Activated naive CD4-positive, alpha-beta T cell treated with anti-CD3 and anti-CD28 coated beads, Interleukin-2, amount 50 U/mL, for 72 hours (primary cell): ENCODE measurements at regions not wholly inside any gene's neighbourhood (a gene's known extent, or its start where the extent isn't known, plus 50 kb on each side); places are given as distances from the start of the nearest gene placed in this dataset.

Source experiments
- ATAC-seq, 2 donors: fragments of 150-1000 bp; cut with Tn5 transposase; 2 replicates each; pipeline ENCODE4 v1.10.0; 2021; ENCODE audit warnings: mild to moderate bottlenecking in 2 of 2, moderate library complexity in 2 of 2
- DNase-seq, 2 donors: peaks; one replicate each; pipeline ENCODE4 v3.0.0; 2021 to 2022; ENCODE audit warnings: low spot score in 2 of 2
- H3K27ac Mint-ChIP-seq, 2 donors: one replicate each; pipeline ENCODE4 v1.8.0; 2022; ENCODE audit warnings: mild to moderate bottlenecking in 2 of 2, mixed read lengths in 2 of 2
- H3K36me3 Mint-ChIP-seq, 2 donors: one replicate each; pipeline ENCODE4 v1.8.0; 2022; ENCODE audit warnings: mixed read lengths in 2 of 2
- H3K9me3 Mint-ChIP-seq, 2 donors: one replicate each; pipeline ENCODE4 v1.8.0; 2022; ENCODE audit warnings: mixed read lengths in 2 of 2

DNA sequence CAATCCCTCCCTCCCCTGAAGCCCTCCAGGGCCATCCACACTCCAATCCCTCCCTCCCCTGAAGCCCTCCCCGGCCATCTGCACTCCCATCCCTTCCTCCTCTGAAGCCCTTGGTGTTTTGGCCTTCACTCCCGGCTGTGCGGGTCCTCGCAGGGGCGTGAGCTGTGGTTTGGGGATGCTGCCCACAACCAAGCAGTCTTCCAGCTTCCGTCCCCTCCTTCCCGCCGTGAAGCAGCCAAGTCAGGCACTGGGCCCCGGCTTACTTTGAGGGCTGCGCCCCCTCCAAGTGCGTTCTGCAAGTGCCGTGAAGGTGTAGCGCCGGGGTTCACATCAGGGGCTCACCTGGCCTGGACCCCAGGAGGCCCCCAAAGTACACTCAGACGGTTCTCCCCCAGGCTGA is 335.9 kb downstream of the BRD1 start:
- DNase-seq (no peak), ATAC-seq (no peak)
- Mint-ChIP-seq H3K9me3 (no peaks in the 10 kb centered on the region), H3K36me3 (no peaks in the 10 kb centered on the region), H3K27ac (no peak overlapping the region)

GRCh38 chr22:49491221-49491635 is 336.4 kb downstream of the BRD1 start:
- Mint-ChIP-seq H3K27ac (no peak overlapping the region), H3K9me3 (no peaks in the 10 kb centered on the region), H3K36me3 (no peaks in the 10 kb centered on the region)
- ATAC-seq (no peak), DNase-seq (no peak)

DNA sequence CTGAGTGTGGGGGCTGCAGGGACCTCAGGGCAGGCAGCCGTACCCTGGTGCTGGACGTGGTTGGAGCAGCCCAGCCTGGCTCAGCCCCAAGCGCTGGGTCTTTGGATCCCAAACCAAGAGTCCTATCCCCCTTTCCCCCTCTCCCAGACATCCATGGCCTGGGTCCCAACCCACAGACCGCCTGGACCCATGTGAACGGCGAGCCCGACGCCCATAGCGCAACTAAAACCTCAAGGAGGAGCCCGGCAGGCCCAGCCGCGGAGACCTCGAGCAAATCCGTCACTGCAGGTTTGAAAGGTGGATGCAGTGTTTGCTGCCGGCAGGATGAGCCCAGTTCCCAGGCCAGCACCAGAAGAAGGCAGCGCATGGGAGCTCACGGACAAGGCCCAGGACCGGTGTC is 337.0 kb downstream of the BRD1 start:
- no peak for DNase-seq
- H3K27ac Mint-ChIP-seq, result no peak overlapping the region
- no peak for ATAC-seq
- no peaks in the 10 kb centered on the region for H3K9me3 Mint-ChIP-seq
- H3K36me3 Mint-ChIP-seq, result no peaks in the 10 kb centered on the region

- no peak for DNase-seq
- Mint-ChIP-seq H3K27ac (no peak overlapping the region), H3K9me3 (no peaks in the 10 kb centered on the region), H3K36me3 (no peaks in the 10 kb centered on the region)
- no peak for ATAC-seq
Measured at GRCh38 chr22:49489821-49490220, 337.9 kb downstream of the BRD1 start.

- Mint-ChIP-seq H3K9me3 (no peaks in the 10 kb centered on the region), H3K27ac (no peak overlapping the region), H3K36me3 (no peaks in the 10 kb centered on the region)
- ATAC-seq, result no peak
- no peak for DNase-seq
Measured at GRCh38 chr22:49488943-49489342, 338.7 kb downstream of the BRD1 start.

- ATAC-seq, result no peak
- no peak for DNase-seq
- Mint-ChIP-seq H3K9me3 (no peaks in the 10 kb centered on the region), H3K27ac (no peak overlapping the region), H3K36me3 (no peaks in the 10 kb centered on the region)
Measured at GRCh38 chr22:49487950-49488349, 339.7 kb downstream of the BRD1 start.

- no peaks in the 10 kb centered on the region for H3K36me3 Mint-ChIP-seq
- DNase-seq (no peak), ATAC-seq (no peak)
- no peak overlapping the region for H3K27ac Mint-ChIP-seq
- H3K9me3 Mint-ChIP-seq, result no peaks in the 10 kb centered on the region
Measured at GRCh38 chr22:49486225-49486624, 341.4 kb downstream of the BRD1 start.

DNA sequence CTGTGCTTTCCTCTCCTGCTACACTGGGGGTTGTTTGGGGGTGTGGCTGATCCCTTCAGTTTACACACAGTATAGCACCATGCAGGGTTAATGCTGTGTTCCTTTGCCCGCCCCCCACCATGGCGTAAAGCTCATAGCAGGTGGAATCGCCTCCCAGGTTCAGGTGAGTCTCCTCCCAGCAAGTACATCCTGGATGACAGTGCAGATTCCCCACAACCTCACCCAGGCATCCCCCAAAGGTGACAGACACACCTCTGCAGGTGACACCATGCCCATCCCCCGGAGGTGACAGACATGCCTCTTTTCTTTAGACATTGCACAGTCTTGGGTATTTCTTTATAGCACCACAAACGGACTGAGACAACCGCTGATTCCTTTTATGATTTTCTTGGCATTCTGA is 343.7 kb downstream of the BRD1 start:
- Mint-ChIP-seq H3K9me3 (no peaks in the 10 kb centered on the region), H3K36me3 (peaks cover 0 to 4% of the 10 kb centered on the region in 2 donors), H3K27ac (no peak overlapping the region)
- DNase-seq, result no peak
- ATAC-seq, result no peak

DNA sequence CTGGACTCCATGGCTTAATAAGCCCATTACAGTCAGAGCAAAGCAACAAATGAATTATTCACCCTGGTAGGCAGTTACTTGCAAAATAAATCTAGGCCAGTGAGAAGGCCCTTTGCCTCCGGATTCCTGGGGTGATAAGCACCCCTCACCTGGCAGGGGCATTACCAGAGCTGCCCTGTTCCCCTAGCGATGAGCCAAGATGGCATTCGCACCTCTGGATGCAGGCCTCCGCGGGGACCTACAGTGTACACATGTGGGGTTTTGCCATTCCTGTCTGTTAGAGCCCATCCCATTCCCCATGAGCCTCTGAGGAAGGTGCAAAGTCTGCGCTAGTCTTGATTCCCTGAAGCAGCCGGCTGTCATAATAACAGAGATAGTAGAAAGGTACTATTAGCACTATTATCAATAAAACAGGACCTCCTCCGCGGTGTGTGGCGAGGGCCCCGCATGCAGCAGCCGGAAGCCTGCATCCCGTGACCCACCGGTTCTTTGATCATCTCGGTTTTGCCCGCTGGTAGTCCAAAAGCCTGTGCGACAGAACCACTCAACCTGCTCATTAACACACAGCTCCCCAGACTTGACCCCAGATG is 344.3 kb downstream of the BRD1 start:
- DNase-seq, result no peak
- H3K27ac Mint-ChIP-seq, result no peak overlapping the region
- ATAC-seq, result no peak
- peaks cover 0 to 7% of the 10 kb centered on the region in 2 donors for H3K36me3 Mint-ChIP-seq
- peaks cover 2 to 3% of the 10 kb centered on the region in 2 donors for H3K9me3 Mint-ChIP-seq

GRCh38 chr22:49482811-49483210 is 344.9 kb downstream of the BRD1 start:
- no peak for DNase-seq
- Mint-ChIP-seq H3K9me3 (peaks cover 4 to 6% of the 10 kb centered on the region in 2 donors), H3K27ac (peak overlapping the region in 1 of 2 donors; percentile 50), H3K36me3 (peaks cover 0 to 9% of the 10 kb centered on the region in 2 donors)
- no peak for ATAC-seq

GRCh38 chr22:49481659-49482399 is 345.8 kb downstream of the BRD1 start:
- Mint-ChIP-seq H3K27ac (peak overlapping the region in 1 of 2 donors; percentile 19), H3K36me3 (peaks cover 0 to 12% of the 10 kb centered on the region in 2 donors), H3K9me3 (peaks cover 9% of the 10 kb centered on the region in 2 donors)
- no peak for ATAC-seq
- no peak for DNase-seq

- Mint-ChIP-seq H3K36me3 (peaks cover 0 to 20% of the 10 kb centered on the region in 2 donors), H3K9me3 (peaks cover 17% of the 10 kb centered on the region in 2 donors), H3K27ac (no peak overlapping the region)
- no peak for DNase-seq
- ATAC-seq, result no peak
Measured at GRCh38 chr22:49480896-49481658, 346.6 kb downstream of the BRD1 start.

- Mint-ChIP-seq H3K27ac (no peak overlapping the region), H3K9me3 (peaks cover 17 to 18% of the 10 kb centered on the region in 2 donors), H3K36me3 (peaks cover 0 to 22% of the 10 kb centered on the region in 2 donors)
- DNase-seq (no peak), ATAC-seq (no peak)
Measured at GRCh38 chr22:49480331-49480730, 347.3 kb downstream of the BRD1 start.

DNA sequence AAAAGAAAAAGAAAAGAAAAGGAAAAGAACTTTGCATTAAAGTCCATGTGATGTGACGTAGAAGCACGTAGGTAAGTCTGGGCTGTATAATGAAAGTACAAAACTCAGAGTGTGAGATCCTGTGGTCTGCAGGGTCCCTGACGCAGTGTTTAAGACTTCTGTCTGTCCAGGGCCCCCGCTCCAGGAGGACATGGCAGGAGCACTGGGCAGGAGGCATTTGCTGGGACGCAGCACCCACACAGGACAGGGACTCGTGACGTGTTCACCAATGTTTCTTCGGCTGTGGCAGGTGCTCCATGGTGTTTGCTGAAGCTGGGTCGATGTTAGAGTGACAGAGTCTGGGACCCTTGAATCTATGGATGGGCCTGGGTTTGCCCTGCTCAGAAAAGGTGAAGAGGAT is 348.1 kb downstream of the BRD1 start:
- Mint-ChIP-seq H3K9me3 (peaks cover 17 to 18% of the 10 kb centered on the region in 2 donors), H3K27ac (no peak overlapping the region), H3K36me3 (peaks cover 0 to 22% of the 10 kb centered on the region in 2 donors)
- ATAC-seq, result no peak
- DNase-seq, result no peak

DNA sequence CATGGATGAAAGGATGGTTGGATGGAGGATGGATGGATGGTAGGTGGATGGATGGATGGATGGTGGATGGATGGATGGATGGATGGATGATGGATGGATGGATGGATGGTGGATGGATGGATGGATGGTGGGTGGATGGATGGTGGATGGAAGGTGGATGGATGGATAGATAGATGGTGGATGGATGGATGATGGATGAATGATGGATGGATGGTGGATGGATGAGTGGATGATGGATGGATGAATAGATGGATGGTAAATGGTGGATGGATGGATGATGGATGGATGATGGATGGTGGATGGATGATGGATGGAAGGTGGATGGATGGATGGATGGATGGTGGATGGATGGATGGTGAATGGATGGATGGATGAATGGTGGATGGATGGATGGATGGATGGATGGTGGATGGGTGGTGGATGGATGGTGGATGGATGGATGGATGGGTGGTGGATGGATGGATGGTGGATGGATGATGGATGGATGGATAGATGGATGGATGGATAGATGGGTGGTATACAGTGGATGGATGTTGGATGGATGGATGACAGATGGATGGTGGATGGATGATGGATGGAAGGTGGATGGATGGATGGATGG is 350.8 kb downstream of the BRD1 start:
- H3K36me3 Mint-ChIP-seq, result peaks cover 0 to 22% of the 10 kb centered on the region in 2 donors
- H3K9me3 Mint-ChIP-seq, result peaks cover 17 to 18% of the 10 kb centered on the region in 2 donors
- H3K27ac Mint-ChIP-seq, result no peak overlapping the region
- ATAC-seq (no peak), DNase-seq (no peak)

GRCh38 chr22:49476176-49476575 is 351.5 kb downstream of the BRD1 start:
- no peak for ATAC-seq
- Mint-ChIP-seq H3K27ac (peak overlapping the region; percentile 22 to 32), H3K36me3 (peaks cover 0 to 22% of the 10 kb centered on the region in 2 donors), H3K9me3 (peaks cover 17 to 18% of the 10 kb centered on the region in 2 donors)
- DNase-seq, result no peak

DNA sequence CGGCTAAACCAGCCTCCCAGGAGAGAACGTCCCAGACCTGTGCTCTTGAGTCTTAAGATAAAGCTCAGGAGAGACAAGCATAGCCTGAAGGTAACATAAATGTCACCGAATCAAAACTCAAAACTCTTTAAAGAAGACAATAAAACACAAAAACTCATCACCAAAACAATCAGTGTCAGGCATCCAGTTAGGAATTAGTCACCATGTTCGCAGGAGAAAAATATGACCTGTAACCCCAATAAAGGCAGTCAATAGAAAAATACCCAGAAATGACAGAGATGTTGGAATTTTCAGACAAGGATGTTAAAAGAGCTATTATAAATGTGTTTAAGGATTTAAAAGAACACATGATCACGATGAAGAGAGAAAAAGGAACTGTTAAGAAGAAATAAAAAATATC is 352.4 kb downstream of the BRD1 start:
- Mint-ChIP-seq H3K27ac (peak overlapping the region in 1 of 2 donors; percentile 32), H3K9me3 (peaks cover 17 to 18% of the 10 kb centered on the region in 2 donors), H3K36me3 (peaks cover 0 to 22% of the 10 kb centered on the region in 2 donors)
- ATAC-seq (no peak), DNase-seq (no peak)
